ENCODE measurements at regions not wholly inside any gene's neighbourhood (a gene's known extent, or its start where the extent isn't known, plus 50 kb on each side); places are given as distances from the start of the nearest gene placed in this dataset.

DNA sequence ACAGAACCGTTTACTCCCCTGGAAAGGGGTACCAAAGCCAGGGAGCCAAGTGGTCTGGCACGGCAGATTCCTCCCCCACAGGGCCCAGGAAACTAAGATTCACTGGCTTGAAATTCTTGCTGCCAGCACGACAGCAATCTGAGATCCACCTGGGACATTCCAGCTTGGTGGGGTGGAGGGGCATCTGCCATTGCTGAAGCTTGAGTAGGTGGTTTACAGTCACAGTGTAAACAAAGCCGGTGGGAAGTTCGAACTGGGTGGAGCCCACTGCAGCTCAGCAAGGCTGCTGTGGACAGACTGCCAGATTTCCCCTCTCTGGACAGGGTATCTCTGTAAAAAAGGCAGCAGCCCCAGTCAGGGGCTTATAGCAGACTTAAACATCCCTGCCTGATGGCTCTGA lies 901.7 kb upstream of the LRRTM1 start:
- TF ChIP-seq, protein P1, sequence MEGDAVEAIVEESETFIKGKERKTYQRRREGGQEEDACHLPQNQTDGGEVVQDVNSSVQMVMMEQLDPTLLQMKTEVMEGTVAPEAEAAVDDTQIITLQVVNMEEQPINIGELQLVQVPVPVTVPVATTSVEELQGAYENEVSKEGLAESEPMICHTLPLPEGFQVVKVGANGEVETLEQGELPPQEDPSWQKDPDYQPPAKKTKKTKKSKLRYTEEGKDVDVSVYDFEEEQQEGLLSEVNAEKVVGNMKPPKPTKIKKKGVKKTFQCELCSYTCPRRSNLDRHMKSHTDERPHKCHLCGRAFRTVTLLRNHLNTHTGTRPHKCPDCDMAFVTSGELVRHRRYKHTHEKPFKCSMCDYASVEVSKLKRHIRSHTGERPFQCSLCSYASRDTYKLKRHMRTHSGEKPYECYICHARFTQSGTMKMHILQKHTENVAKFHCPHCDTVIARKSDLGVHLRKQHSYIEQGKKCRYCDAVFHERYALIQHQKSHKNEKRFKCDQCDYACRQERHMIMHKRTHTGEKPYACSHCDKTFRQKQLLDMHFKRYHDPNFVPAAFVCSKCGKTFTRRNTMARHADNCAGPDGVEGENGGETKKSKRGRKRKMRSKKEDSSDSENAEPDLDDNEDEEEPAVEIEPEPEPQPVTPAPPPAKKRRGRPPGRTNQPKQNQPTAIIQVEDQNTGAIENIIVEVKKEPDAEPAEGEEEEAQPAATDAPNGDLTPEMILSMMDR (conservative IDR thresholded peaks at IDR 0.05; ENCODE audit: low read length), result no peak
- TF ChIP-seq EZH2phosphoT487 (IDR thresholded peaks at IDR 0.05; ENCODE audit: borderline replicate concordance), result no peak

Data from Loucy (cell line).